Globus pallidus (tissue), 1 donor: ENCODE measurements at regions not wholly inside any gene's neighbourhood (a gene's known extent, or its start where the extent isn't known, plus 50 kb on each side); places are given as distances from the start of the nearest gene placed in this dataset.
"Not testable (repeated sequence)": the region's sequence is repeated elsewhere in the genome, so short reads cannot be mapped to it uniquely, and the experiment has no call there.

Experiments used
- DNase-seq: peaks from one replicate; pipeline ENCODE4 v3.0.0-alpha.2; 2015; ENCODE audit warnings: low spot score

DNA sequence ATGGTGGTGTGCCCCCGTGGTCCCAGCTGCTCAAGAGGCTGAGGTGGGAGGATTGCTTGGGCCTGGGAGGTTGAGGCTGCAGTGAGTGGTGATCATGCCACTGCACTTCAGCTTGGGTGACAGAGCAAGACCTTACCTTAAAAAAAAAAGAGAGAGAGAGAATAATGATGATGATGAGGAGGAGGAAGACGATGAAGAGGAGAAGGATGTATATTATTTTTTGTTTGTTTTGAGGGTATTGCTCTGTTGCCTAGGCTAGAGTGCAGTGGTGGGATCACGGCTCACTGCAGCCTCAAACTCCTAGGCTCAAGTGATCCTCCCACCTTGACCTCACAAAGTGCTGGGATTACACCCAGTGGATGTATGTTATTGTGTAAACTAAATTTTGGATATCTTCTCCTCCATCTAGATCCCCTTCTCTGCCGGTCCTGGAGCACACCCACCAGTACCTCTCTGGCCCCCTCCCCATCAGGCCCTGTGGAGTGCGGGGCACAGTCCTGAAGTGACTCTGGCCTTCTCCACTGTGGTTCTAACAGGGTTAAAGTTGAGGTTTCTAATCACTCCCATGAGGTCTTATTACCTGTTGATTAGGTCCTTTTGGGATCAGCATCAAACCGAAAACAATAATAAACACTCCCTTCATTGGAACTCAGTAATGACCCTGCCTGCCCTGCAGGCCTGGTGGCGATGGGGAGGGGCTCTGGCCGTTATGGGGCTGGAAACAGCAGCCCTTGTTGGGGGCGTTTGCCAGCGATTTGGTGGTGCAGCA is 60.5 kb upstream of the ZFHX3 start:
- DNase-seq, result no peak

DNA sequence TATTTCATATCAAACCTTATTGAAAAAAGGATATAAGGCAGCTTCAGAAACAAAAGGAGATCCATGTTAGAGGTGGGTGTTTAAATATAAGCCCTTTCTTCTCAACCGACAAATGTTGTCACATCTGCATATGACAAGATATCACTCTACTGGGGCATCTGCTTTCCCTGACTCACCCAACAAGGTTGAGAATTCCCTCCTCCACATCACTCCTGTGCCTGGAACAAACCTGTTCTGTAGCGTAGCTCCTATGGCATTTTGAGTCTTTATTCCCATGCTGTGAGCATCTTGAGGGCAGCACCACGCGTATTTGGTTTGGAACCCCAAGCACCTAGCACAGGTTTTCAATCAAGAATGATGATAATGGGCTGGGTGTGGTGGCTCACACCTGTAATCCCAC is 59.4 kb upstream of the ZFHX3 start:
- no peak for DNase-seq

DNA sequence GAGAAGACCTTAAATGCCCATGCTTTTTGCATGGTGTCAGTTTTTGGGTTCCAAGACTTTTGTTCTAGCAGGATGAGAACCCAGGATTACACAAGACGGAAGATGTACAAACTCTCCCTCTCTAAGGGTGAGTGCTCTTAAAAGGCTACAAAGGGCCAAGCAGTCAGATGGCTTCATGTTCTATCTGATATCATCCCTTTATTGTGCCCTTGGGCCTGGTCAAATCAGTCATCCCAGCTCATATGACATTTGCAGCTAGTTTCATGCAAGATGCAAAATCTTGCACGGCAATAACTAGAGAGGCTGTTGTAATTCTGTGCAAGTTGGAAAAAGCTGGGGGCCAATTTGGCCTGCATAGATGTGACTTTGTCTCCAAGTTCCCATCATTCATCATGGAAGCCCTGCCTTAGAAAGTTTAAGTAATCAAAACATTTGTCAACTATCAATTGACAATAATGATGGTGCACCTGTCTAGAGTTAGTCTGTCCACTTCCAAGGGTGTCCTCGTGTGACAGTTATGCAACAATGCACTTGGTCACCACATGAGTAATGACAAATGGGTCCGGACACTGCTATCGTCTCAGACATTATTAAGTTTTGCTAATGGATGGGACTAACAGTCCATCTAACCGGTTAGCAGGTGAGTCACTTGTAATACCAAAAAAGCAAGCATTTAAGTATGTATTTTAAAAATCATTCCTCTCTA is 58.6 kb upstream of the ZFHX3 start:
- DNase-seq, result no peak

DNA sequence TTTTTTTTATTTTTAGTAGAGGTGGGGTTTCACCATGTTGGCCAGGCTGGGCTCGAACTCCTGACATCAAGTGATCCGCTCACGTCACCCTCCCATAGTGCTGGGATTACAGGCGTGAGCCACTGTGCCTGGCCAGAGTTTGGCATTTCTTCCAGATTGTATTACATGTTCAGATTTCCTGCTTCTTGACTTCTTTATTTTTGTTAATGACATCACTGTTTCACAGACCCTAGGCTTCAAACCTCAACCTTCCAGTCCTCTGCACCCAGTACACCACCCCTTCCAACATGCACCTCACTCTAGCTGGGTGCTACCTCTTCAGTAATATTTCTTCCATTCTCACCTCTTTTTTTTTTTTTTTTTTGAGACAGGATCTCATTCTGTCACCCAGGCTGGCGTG is 53.6 kb upstream of the ZFHX3 start:
- no peak for DNase-seq

DNA sequence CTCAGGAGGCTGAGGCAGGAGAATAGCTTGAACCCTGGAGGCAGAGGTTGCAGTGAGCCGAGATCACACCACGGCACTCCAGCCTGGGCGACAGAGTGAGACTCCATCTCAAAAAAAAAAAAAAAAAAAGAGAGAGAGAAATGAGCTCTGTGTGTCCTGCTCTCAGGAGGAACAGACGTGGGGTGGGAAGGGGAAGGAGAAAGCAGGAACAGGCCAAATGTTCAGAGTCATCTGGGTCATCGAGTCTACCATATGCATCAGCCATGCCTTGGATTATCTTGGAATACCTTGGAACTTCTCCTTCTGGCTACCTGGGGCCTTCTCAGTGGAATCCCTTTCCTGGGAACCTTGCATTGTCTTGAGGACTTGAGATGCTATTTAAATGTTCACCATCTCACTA is 51.7 kb upstream of the ZFHX3 start:
- not testable (repeated sequence) for DNase-seq
